ENCODE measurements at regions not wholly inside any gene's neighbourhood (a gene's known extent, or its start where the extent isn't known, plus 50 kb on each side); places are given as distances from the start of the nearest gene placed in this dataset.

DNA sequence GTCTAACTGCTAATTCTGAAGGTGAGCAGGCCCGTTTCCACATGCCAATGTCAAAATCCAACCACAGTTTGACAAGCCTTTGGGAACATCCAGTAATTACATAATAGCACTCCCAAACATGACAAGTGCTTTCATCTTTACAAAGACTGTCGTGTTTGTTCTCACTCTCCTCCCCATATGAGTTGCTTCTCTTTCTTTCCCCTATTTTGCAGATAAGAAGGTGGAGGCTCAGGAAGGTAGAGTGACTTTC is 55.9 kb upstream of the CD44 start:
- no peak for DNase-seq (ENCODE audit: low spot score in 2 of 2)
- H3K4me3 Mint-ChIP-seq: peak overlapping the region; percentile 78
- peaks cover 20% of the 10 kb centered on the region for H3K36me3 Mint-ChIP-seq (ENCODE audit: insufficient read depth)
- H3K4me1 Mint-ChIP-seq: peaks cover 80% of the 10 kb centered on the region
- no peaks in the 10 kb centered on the region for H3K27me3 Mint-ChIP-seq
- peak overlapping the region; percentile 98 for H3K27ac Mint-ChIP-seq (ENCODE audit: low read depth)
- no peak for ATAC-seq (replicated peaks; ENCODE audit: extremely low read depth, poor library complexity, severe bottlenecking)
- no peaks in the 10 kb centered on the region for H3K9me3 Mint-ChIP-seq

GRCh38 chr11:35083431-35084238 is 55.3 kb upstream of the CD44 start:
- H3K36me3 Mint-ChIP-seq (ENCODE audit: insufficient read depth): peaks cover 19% of the 10 kb centered on the region
- H3K4me3 Mint-ChIP-seq: peak overlapping the region; percentile 78
- H3K27ac Mint-ChIP-seq (ENCODE audit: low read depth): peak overlapping the region; percentile 98
- ATAC-seq (replicated peaks; ENCODE audit: extremely low read depth, poor library complexity, severe bottlenecking) (peak; percentile 59), DNase-seq (ENCODE audit: low spot score in 2 of 2) (peak; percentile 45 to 78)
- H3K4me1 Mint-ChIP-seq: peaks cover 80% of the 10 kb centered on the region
- no peaks in the 10 kb centered on the region for H3K27me3 Mint-ChIP-seq
- no peaks in the 10 kb centered on the region for H3K9me3 Mint-ChIP-seq

GRCh38 chr11:35084817-35085440 is 54.0 kb upstream of the CD44 start:
- no peak for ATAC-seq (replicated peaks; ENCODE audit: extremely low read depth, poor library complexity, severe bottlenecking)
- Mint-ChIP-seq H3K36me3 (ENCODE audit: insufficient read depth) (peaks cover 19% of the 10 kb centered on the region), H3K27me3 (no peaks in the 10 kb centered on the region), H3K4me3 (peak overlapping the region; percentile 78), H3K4me1 (peaks cover 71% of the 10 kb centered on the region), H3K9me3 (no peaks in the 10 kb centered on the region), H3K27ac (ENCODE audit: low read depth) (peak overlapping the region; percentile 98)
- DNase-seq (ENCODE audit: low spot score in 2 of 2): no peak

DNA sequence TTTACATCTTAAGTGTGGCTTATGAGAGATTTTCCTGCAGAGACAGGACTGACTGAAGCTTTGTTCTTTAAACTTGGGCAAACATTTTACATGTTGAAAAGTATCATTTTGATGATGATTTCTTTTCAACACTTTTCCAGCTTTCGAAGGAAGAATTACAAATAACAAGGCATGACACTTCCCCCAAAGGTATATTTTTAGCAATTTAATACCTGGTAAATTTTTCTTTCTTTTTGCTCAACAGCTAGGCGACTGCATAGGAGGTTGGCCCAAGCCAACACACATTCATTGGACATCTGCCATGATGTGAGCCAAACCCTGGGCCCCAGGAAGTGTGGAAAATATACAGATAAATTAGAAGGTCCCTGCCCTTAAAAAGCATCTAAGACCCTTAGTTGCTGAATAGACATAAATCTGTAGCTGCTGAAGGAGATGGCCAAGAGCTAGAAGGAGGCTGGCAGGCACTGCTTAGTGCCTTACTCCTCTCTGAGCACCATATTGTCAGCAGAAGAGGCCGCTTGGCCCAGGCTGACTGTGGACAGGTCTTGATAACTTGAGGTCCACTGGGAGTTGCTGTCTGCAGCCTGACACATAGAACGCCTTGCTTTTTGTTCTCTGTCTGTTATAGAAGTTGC is 53.3 kb upstream of the CD44 start:
- Mint-ChIP-seq H3K27ac (ENCODE audit: low read depth) (peak overlapping the region; percentile 98), H3K4me3 (no peak overlapping the region), H3K9me3 (no peaks in the 10 kb centered on the region), H3K27me3 (no peaks in the 10 kb centered on the region), H3K4me1 (peaks cover 64% of the 10 kb centered on the region), H3K36me3 (ENCODE audit: insufficient read depth) (peaks cover 18% of the 10 kb centered on the region)
- DNase-seq (ENCODE audit: low spot score in 2 of 2) (no peak), ATAC-seq (replicated peaks; ENCODE audit: extremely low read depth, poor library complexity, severe bottlenecking) (no peak)

- Mint-ChIP-seq H3K4me1 (peaks cover 46% of the 10 kb centered on the region), H3K9me3 (no peaks in the 10 kb centered on the region), H3K27me3 (no peaks in the 10 kb centered on the region), H3K27ac (ENCODE audit: low read depth) (no peak overlapping the region), H3K36me3 (ENCODE audit: insufficient read depth) (peaks cover 12% of the 10 kb centered on the region), H3K4me3 (no peak overlapping the region)
- ATAC-seq (replicated peaks; ENCODE audit: extremely low read depth, poor library complexity, severe bottlenecking) (no peak), DNase-seq (ENCODE audit: low spot score in 2 of 2) (no peak)
Measured at GRCh38 chr11:35087648-35088047, 51.3 kb upstream of the CD44 start.

DNA sequence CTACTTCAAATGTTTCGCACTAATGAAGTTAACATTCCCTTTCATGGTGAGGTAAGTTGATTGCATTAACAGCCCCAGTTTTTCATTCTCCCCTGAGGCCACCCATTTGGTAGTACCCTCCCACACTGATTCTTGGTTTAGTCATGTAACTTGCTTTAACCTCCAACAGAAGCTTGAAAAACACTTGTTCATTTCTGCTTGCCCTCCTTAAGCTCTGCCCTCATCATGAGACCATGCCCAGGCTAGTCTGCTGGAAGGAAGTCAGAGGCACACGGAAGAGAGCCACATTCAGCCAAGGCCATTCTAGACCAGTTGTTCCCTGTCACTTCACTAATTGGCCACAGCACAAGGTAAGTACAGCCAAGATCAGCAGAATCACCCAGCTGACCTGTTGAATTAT is 50.7 kb upstream of the CD44 start:
- Mint-ChIP-seq H3K4me1 (peaks cover 40% of the 10 kb centered on the region), H3K27me3 (no peaks in the 10 kb centered on the region), H3K9me3 (no peaks in the 10 kb centered on the region), H3K27ac (ENCODE audit: low read depth) (no peak overlapping the region), H3K4me3 (no peak overlapping the region), H3K36me3 (ENCODE audit: insufficient read depth) (peaks cover 6% of the 10 kb centered on the region)
- DNase-seq (ENCODE audit: low spot score in 2 of 2): no peak
- no peak for ATAC-seq (replicated peaks; ENCODE audit: extremely low read depth, poor library complexity, severe bottlenecking)

GRCh38 chr11:35088676-35089075 is 50.3 kb upstream of the CD44 start:
- Mint-ChIP-seq H3K9me3 (no peaks in the 10 kb centered on the region), H3K4me3 (no peak overlapping the region), H3K36me3 (ENCODE audit: insufficient read depth) (peaks cover 2% of the 10 kb centered on the region), H3K27ac (ENCODE audit: low read depth) (peak overlapping the region; percentile 22), H3K27me3 (no peaks in the 10 kb centered on the region), H3K4me1 (peaks cover 36% of the 10 kb centered on the region)
- DNase-seq (ENCODE audit: low spot score in 2 of 2) (no peak), ATAC-seq (replicated peaks; ENCODE audit: extremely low read depth, poor library complexity, severe bottlenecking) (no peak)
